HG03064 (cell line): ENCODE measurements at regions not wholly inside any gene's neighbourhood (a gene's known extent, or its start where the extent isn't known, plus 50 kb on each side); places are given as distances from the start of the nearest gene placed in this dataset.

Source experiments
- ATAC-seq: cut with Tn5 transposase; IDR thresholded peaks from one replicate; pipeline ENCODE4 v1.9.1; 2021; ENCODE audit warnings: low read depth; ENCODE audit not compliant: unreplicated experiment

GRCh38 chr4:96509039-96509741, 669.3 kb downstream of the PDHA2 start:
- no peak for ATAC-seq

- no peak for ATAC-seq
Measured at GRCh38 chr4:96519291-96519690, 679.4 kb downstream of the PDHA2 start.

- ATAC-seq = no peak
Measured at GRCh38 chr4:96521046-96521536, 681.2 kb downstream of the PDHA2 start.

GRCh38 chr4:96523611-96524010, 683.7 kb downstream of the PDHA2 start:
- ATAC-seq = no peak

- no peak for ATAC-seq
Measured at GRCh38 chr4:96524311-96524875, 684.5 kb downstream of the PDHA2 start.

GRCh38 chr4:96525898-96526297, 686.0 kb downstream of the PDHA2 start:
- ATAC-seq = no peak

- ATAC-seq = no peak
Measured at GRCh38 chr4:96526625-96527024, 686.7 kb downstream of the PDHA2 start.

- ATAC-seq = no peak
Measured at GRCh38 chr4:96531836-96532235, 691.9 kb downstream of the PDHA2 start.

GRCh38 chr4:96543346-96543745, 703.5 kb downstream of the PDHA2 start:
- ATAC-seq = no peak

- ATAC-seq = no peak
Measured at GRCh38 chr4:96558466-96558865, 718.6 kb downstream of the PDHA2 start.

GRCh38 chr4:96566755-96567154, 726.9 kb downstream of the PDHA2 start:
- no peak for ATAC-seq

GRCh38 chr4:96585304-96585703, 745.4 kb downstream of the PDHA2 start:
- ATAC-seq = no peak

- no peak for ATAC-seq
Measured at GRCh38 chr4:96593422-96593821, 753.5 kb downstream of the PDHA2 start.

GRCh38 chr4:96598465-96598864, 758.6 kb downstream of the PDHA2 start:
- ATAC-seq = no peak

GRCh38 chr4:96599752-96600151, 759.9 kb downstream of the PDHA2 start:
- no peak for ATAC-seq

- no peak for ATAC-seq
Measured at GRCh38 chr4:96602661-96603060, 762.8 kb downstream of the PDHA2 start.

GRCh38 chr4:96603641-96604040, 763.7 kb downstream of the PDHA2 start:
- no peak for ATAC-seq

GRCh38 chr4:96606451-96606850, 766.6 kb downstream of the PDHA2 start:
- ATAC-seq = no peak

GRCh38 chr4:96626023-96626422, 786.1 kb downstream of the PDHA2 start:
- ATAC-seq = no peak

- no peak for ATAC-seq
Measured at GRCh38 chr4:96630839-96631238, 790.9 kb downstream of the PDHA2 start.

GRCh38 chr4:96637971-96638412, 798.1 kb downstream of the PDHA2 start:
- ATAC-seq = no peak

- no peak for ATAC-seq
Measured at GRCh38 chr4:96639932-96640331, 800.0 kb downstream of the PDHA2 start.
